Fibroblast of lung (primary cell): ENCODE measurements at regions not wholly inside any gene's neighbourhood (a gene's known extent, or its start where the extent isn't known, plus 50 kb on each side); places are given as distances from the start of the nearest gene placed in this dataset.

Experiments
- DNase-seq, 2 donors: peaks; one replicate each; pipeline versions ENCODE4 v3.0.0 to v3.0.0-alpha.2; 2010; ENCODE audit warnings: low read depth in 2 of 2
- H2AFZ ChIP-seq: 2 replicates; pipeline ENCODE4 v1.5.1; 2012; ENCODE audit warnings: low read length, control low read depth, inconsistent platforms
- H3K27ac ChIP-seq: 2 replicates; pipeline ENCODE4 v1.5.1; 2011; ENCODE audit warnings: low read length, control low read depth; ENCODE audit not compliant: insufficient read depth
- H3K27me3 ChIP-seq: 2 replicates; pipeline ENCODE4 v1.5.1; 2011; ENCODE audit warnings: mild to moderate bottlenecking, low read length; ENCODE audit not compliant: control insufficient read depth, insufficient read depth
- H3K36me3 ChIP-seq: 2 replicates; pipeline ENCODE4 v1.5.1; 2011; ENCODE audit warnings: low read length; ENCODE audit not compliant: control insufficient read depth, insufficient read depth
- H3K4me1 ChIP-seq: 2 replicates; pipeline ENCODE4 v1.5.1; 2011; ENCODE audit warnings: low read length; ENCODE audit not compliant: control insufficient read depth, insufficient read depth; ENCODE audit errors: extremely low read depth
- H3K4me2 ChIP-seq: 2 replicates; pipeline ENCODE4 v1.5.1; 2011; ENCODE audit warnings: low read length, control low read depth; ENCODE audit not compliant: insufficient read depth; ENCODE audit errors: extremely low read depth
- H3K4me3 ChIP-seq, 4 experiments: fragments of 200-600 bp in 1 of 4; sonication (generic) in 1 of 4; replicated peaks in 1 of 4; 2 replicates each; pipeline ENCODE4 v1.5.1; 2011 to 2016; ENCODE audit warnings: low read length in 4 of 4, low read depth in 3 of 4, mild to moderate bottlenecking in 3 of 4, control low read depth in 2 of 4, inconsistent platforms in 1 of 4, mixed read lengths in 1 of 4; ENCODE audit not compliant: insufficient read depth in 1 of 4; ENCODE audit errors: control extremely low read depth in 1 of 4
- H3K79me2 ChIP-seq: 2 replicates; pipeline ENCODE4 v1.5.1; 2012; ENCODE audit warnings: mild to moderate bottlenecking, low read length, inconsistent platforms; ENCODE audit not compliant: control insufficient read depth, insufficient read depth
- H3K9ac ChIP-seq: 2 replicates; pipeline ENCODE4 v1.5.1; 2011; ENCODE audit warnings: mild to moderate bottlenecking, low read length, control low read depth; ENCODE audit not compliant: insufficient read depth
- H3K9me3 ChIP-seq: 2 replicates; pipeline ENCODE4 v1.5.1; 2012; ENCODE audit warnings: low read depth, low read length; ENCODE audit not compliant: control insufficient read depth, insufficient read depth
- H4K20me1 ChIP-seq: 2 replicates; pipeline ENCODE4 v1.5.1; 2011; ENCODE audit warnings: low read length; ENCODE audit not compliant: control insufficient read depth, insufficient read depth; ENCODE audit errors: extremely low read depth
- EZH2 ChIP-seq: IDR thresholded peaks from 2 replicates; pipeline ENCODE4 v1.5.1; 2012; ENCODE audit warnings: low read length, control low read depth, mild to moderate bottlenecking; ENCODE audit errors: missing control alignments
- TF ChIP-seq, protein P1 (sequence below), 2 donors: IDR thresholded peaks in 1 of 2; conservative IDR thresholded peaks in 1 of 2; 1 replicate in 1 of 2; 2 replicates in 1 of 2; pipeline ENCODE4 v1.5.1; 2011 to 2012; ENCODE audit warnings: low read length in 2 of 2, control low read depth in 1 of 2, inconsistent platforms in 1 of 2, low read depth in 1 of 2, mild to moderate bottlenecking in 1 of 2

DNA sequence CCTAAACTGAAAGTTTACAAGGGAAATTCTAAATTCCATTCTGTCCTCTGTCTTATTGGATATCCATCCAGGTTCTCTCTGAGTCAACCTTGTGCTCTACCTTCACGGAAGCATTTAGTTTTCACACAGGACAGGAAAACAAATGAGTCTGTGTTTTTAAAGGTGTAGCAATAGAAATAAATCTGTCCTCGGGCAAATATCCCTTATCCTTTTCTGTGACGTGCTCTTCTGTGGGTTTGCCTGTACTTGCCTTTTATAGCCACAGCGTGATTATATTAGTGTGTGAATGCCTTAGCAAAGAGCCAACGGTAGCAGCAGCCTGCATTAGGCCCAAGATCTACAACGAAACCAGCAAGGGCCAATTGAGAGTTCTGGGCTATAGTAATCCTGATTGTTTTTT lies 127.2 kb upstream of the PLSCR5 start:
- no peak overlapping the region for H2AFZ ChIP-seq

DNA sequence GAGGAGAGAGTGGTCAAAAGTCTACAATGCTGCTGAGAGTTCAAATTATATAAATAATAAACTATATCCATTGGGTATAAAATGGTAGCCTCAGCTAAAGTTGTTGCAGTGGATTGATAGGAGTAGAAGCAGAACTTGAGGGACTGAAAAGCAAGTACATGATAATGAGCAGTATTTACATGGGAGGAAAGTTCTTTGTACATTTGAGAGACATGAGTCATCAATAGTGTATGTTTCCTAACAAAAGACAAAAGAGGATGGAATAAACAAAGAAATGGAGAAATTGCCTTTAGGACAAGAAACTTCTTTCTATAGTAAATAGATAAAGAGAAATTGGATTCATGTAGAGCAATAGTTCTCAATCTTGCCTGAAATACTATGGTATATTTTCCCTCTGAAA lies 110.0 kb upstream of the PLSCR5 start:
- Histone ChIP-seq H3K27me3 (no peaks in the 10 kb centered on the region), H3K79me2 (no peaks in the 10 kb centered on the region), H3K4me2 (no peak overlapping the region), H2AFZ (no peak overlapping the region), H3K4me3 (no peak overlapping the region), H3K36me3 (no peaks in the 10 kb centered on the region), H3K9me3 (no peaks in the 10 kb centered on the region), H4K20me1 (no peaks in the 10 kb centered on the region), H3K9ac (no peak overlapping the region), H3K4me1 (no peaks in the 10 kb centered on the region), H3K27ac (no peak overlapping the region)
- DNase-seq: peak; percentile 9 to 42
- TF ChIP-seq, protein P1, sequence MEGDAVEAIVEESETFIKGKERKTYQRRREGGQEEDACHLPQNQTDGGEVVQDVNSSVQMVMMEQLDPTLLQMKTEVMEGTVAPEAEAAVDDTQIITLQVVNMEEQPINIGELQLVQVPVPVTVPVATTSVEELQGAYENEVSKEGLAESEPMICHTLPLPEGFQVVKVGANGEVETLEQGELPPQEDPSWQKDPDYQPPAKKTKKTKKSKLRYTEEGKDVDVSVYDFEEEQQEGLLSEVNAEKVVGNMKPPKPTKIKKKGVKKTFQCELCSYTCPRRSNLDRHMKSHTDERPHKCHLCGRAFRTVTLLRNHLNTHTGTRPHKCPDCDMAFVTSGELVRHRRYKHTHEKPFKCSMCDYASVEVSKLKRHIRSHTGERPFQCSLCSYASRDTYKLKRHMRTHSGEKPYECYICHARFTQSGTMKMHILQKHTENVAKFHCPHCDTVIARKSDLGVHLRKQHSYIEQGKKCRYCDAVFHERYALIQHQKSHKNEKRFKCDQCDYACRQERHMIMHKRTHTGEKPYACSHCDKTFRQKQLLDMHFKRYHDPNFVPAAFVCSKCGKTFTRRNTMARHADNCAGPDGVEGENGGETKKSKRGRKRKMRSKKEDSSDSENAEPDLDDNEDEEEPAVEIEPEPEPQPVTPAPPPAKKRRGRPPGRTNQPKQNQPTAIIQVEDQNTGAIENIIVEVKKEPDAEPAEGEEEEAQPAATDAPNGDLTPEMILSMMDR (conservative IDR thresholded peaks at IDR 0.05 in 1 of 2, IDR thresholded peaks at IDR 0.05 in 1 of 2; ENCODE audit: low read depth in 1 of 2, low read length in 2 of 2): no peak
- TF ChIP-seq EZH2: no peak

More for the DNA sequence above, 127.2 kb upstream of the PLSCR5 start:
- Histone ChIP-seq H3K79me2 (no peaks in the 10 kb centered on the region), H3K4me3 (no peak overlapping the region), H4K20me1 (no peaks in the 10 kb centered on the region), H3K4me2 (no peak overlapping the region), H3K9ac (no peak overlapping the region), H3K27ac (no peak overlapping the region), H3K36me3 (no peaks in the 10 kb centered on the region), H3K27me3 (no peaks in the 10 kb centered on the region), H3K4me1 (no peaks in the 10 kb centered on the region), H3K9me3 (no peaks in the 10 kb centered on the region)
- DNase-seq: no peak
- TF ChIP-seq, protein P1 (conservative IDR thresholded peaks at IDR 0.05 in 1 of 2, IDR thresholded peaks at IDR 0.05 in 1 of 2; ENCODE audit: low read depth in 1 of 2, low read length in 2 of 2): no peak
- no peak for TF ChIP-seq EZH2

DNA sequence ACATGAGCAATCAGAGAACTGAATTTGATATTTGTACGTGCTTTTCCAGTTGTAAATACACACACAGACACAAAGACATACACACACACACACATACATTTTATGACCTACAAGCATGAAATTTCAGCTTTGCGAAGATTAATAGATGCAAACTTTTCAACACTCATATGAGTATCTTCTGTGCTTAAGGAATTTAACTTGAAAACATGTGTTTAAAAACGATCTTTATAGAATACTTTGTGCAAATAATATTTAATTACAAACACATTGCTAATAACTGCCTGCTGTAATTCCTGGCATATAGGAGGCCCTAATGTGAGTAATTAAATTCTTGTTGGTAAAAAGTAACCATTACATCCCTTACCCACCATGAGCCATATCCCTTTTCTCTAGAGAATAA lies 107.7 kb upstream of the PLSCR5 start:
- H3K79me2 ChIP-seq: no peaks in the 10 kb centered on the region
- no peaks in the 10 kb centered on the region for H3K4me1 ChIP-seq
- H3K27ac ChIP-seq: no peak overlapping the region
- H3K36me3 ChIP-seq: no peaks in the 10 kb centered on the region
- H3K9ac ChIP-seq: no peak overlapping the region
- H4K20me1 ChIP-seq: no peaks in the 10 kb centered on the region
- no peaks in the 10 kb centered on the region for H3K27me3 ChIP-seq
- no peaks in the 10 kb centered on the region for H3K9me3 ChIP-seq
- no peak for DNase-seq
- no peak overlapping the region for H3K4me3 ChIP-seq
- H3K4me2 ChIP-seq: no peak overlapping the region
- TF ChIP-seq EZH2: no peak
- TF ChIP-seq, protein P1 (conservative IDR thresholded peaks at IDR 0.05 in 1 of 2, IDR thresholded peaks at IDR 0.05 in 1 of 2; ENCODE audit: low read depth in 1 of 2, low read length in 2 of 2): no peak
- no peak overlapping the region for H2AFZ ChIP-seq
